ENCODE measurements at regions not wholly inside any gene's neighbourhood (a gene's known extent, or its start where the extent isn't known, plus 50 kb on each side); places are given as distances from the start of the nearest gene placed in this dataset.

- DNase-seq: no peak
These were observed 484.5 kb downstream of the IGSF11 start for GRCh38 chr3:118550122-118550521.

- no peak for DNase-seq
These were observed 484.1 kb downstream of the IGSF11 start for GRCh38 chr3:118550556-118550955.

GRCh38 chr3:118554148-118554838 is 480.4 kb downstream of the IGSF11 start:
- DNase-seq: no peak

- no peak for DNase-seq
These were observed 477.7 kb downstream of the IGSF11 start for GRCh38 chr3:118556983-118557382.

GRCh38 chr3:118557513-118557912 is 477.1 kb downstream of the IGSF11 start:
- no peak for DNase-seq

- DNase-seq: no peak
These were observed 475.4 kb downstream of the IGSF11 start for GRCh38 chr3:118559286-118559685.

GRCh38 chr3:118564800-118565199 is 469.8 kb downstream of the IGSF11 start:
- no peak for DNase-seq

GRCh38 chr3:118573912-118574311 is 460.7 kb downstream of the IGSF11 start:
- DNase-seq: no peak

GRCh38 chr3:118577055-118577777 is 457.4 kb downstream of the IGSF11 start:
- no peak for DNase-seq

- no peak for DNase-seq
These were observed 456.1 kb downstream of the IGSF11 start for GRCh38 chr3:118578559-118578958.

GRCh38 chr3:118587037-118587741 is 447.5 kb downstream of the IGSF11 start:
- DNase-seq: no peak

- no peak for DNase-seq
These were observed 446.8 kb downstream of the IGSF11 start for GRCh38 chr3:118587847-118588246.

- no peak for DNase-seq
These were observed 441.4 kb downstream of the IGSF11 start for GRCh38 chr3:118593277-118593670.

GRCh38 chr3:118597184-118597583 is 437.5 kb downstream of the IGSF11 start:
- no peak for DNase-seq

- DNase-seq: no peak
These were observed 426.5 kb downstream of the IGSF11 start for GRCh38 chr3:118607915-118608820.

GRCh38 chr3:118618247-118619040 is 416.2 kb downstream of the IGSF11 start:
- no peak for DNase-seq

GRCh38 chr3:118626453-118626852 is 408.2 kb downstream of the IGSF11 start:
- no peak for DNase-seq

GRCh38 chr3:118628704-118629341 is 405.8 kb downstream of the IGSF11 start:
- DNase-seq: peak in 1 of 5 experiments; percentile 42

GRCh38 chr3:118629821-118630220 is 404.8 kb downstream of the IGSF11 start:
- DNase-seq: no peak

GRCh38 chr3:118635711-118636110 is 398.9 kb downstream of the IGSF11 start:
- no peak for DNase-seq

GRCh38 chr3:118636841-118637240 is 397.8 kb downstream of the IGSF11 start:
- no peak for DNase-seq
